HEK293 (cell line): ENCODE measurements at regions not wholly inside any gene's neighbourhood (a gene's known extent, or its start where the extent isn't known, plus 50 kb on each side); places are given as distances from the start of the nearest gene placed in this dataset.

Experiments
- CTCF ChIA-PET: fragments of 350-600 bp; formaldehyde crosslinking; extraction: SDS; loops from one replicate; lab custom pipeline; 2021; ENCODE audit warnings: antibody characterized with exemption; lab: Yijun Ruan, JAX
- POLR2A ChIA-PET: fragments of 300-600 bp; formaldehyde crosslinking; extraction: SDS; loops from one replicate; lab custom pipeline; 2020; ENCODE audit warnings: antibody characterized with exemption, inconsistent platforms; lab: Yijun Ruan, JAX
- H3K27ac ChIP-seq: fragments of 200-500 bp; sonication (Bioruptor generic); 2 replicates; pipeline ENCODE4 v1.5.1; 2014; ENCODE audit warnings: low read depth, low read length, control low read depth, inconsistent platforms; ENCODE audit errors: extremely low read depth
- H3K36me3 ChIP-seq, 2 experiments: fragments of 200-500 bp in 1 of 2; sonication (Bioruptor generic) in 1 of 2; 1 replicate in 1 of 2; 2 replicates in 1 of 2; pipeline ENCODE4 v1.5.1; 2014 to 2017; ENCODE audit warnings: inconsistent platforms in 2 of 2, low read length in 2 of 2; ENCODE audit not compliant: control insufficient read depth in 2 of 2, insufficient read depth in 1 of 2
- H3K4me1 ChIP-seq: fragments of 200-500 bp; sonication (Bioruptor generic); 2 replicates; pipeline ENCODE4 v1.5.1; 2014; ENCODE audit warnings: mild to moderate bottlenecking, low read length, inconsistent platforms; ENCODE audit not compliant: control insufficient read depth, insufficient read depth
- H3K4me3 ChIP-seq: 2 replicates; pipeline ENCODE4 v1.5.1; 2011; ENCODE audit warnings: low read depth, mild to moderate bottlenecking, control low read depth, low read length, moderate library complexity
- H3K9me3 ChIP-seq: fragments of 200-500 bp; sonication (Bioruptor generic); 2 replicates; pipeline ENCODE4 v1.5.1; 2014; ENCODE audit warnings: low read depth, low read length, inconsistent platforms; ENCODE audit not compliant: control insufficient read depth, insufficient read depth
- HOXC10 ChIP-seq: sonication (generic); formaldehyde crosslinking; IDR thresholded peaks from 2 replicates; pipeline ENCODE4 v1.8.1; 2023; ENCODE audit warnings: mild to moderate bottlenecking, missing genetic modification reagents
- KLF7 ChIP-seq: fragments of 450-650 bp; formaldehyde crosslinking; IDR thresholded peaks from 2 replicates; pipeline ENCODE4 v1.5.1; 2016; ENCODE audit warnings: missing biosample characterization, missing genetic modification characterization, borderline replicate concordance
- RBAK ChIP-seq: fragments of 450-650 bp; formaldehyde crosslinking; IDR thresholded peaks from 2 replicates; pipeline ENCODE4 v1.5.1; 2016; ENCODE audit warnings: missing biosample characterization, missing genetic modification characterization
- SETDB1 ChIP-seq: IDR thresholded peaks from one replicate; pipeline ENCODE4 v1.6.1; 2017; ENCODE audit warnings: mild to moderate bottlenecking, low read length, moderate library complexity, mixed read lengths; ENCODE audit not compliant: insufficient read length
- TCF7L2 ChIP-seq: IDR thresholded peaks from 2 replicates; pipeline ENCODE4 v1.6.1; 2011; ENCODE audit warnings: low read depth, mild to moderate bottlenecking, inconsistent platforms, low read length, moderate library complexity, borderline replicate concordance
- ZBTB17 ChIP-seq: fragments of 450-650 bp; formaldehyde crosslinking; IDR thresholded peaks from 2 replicates; pipeline ENCODE4 v1.5.1; 2016; ENCODE audit warnings: missing biosample characterization, missing genetic modification characterization
- ZBTB48 ChIP-seq: fragments of 450-650 bp; formaldehyde crosslinking; IDR thresholded peaks from 2 replicates; pipeline ENCODE4 v1.5.1; 2016; ENCODE audit warnings: missing biosample characterization, missing genetic modification characterization
- ZIC2 ChIP-seq: fragments of 450-650 bp; formaldehyde crosslinking; IDR thresholded peaks from 2 replicates; pipeline ENCODE4 v1.5.1; 2016; ENCODE audit warnings: missing biosample characterization, missing genetic modification characterization
- ZNF214 ChIP-seq: fragments of 450-650 bp; formaldehyde crosslinking; IDR thresholded peaks from 2 replicates; pipeline ENCODE4 v1.5.1; 2017; ENCODE audit warnings: missing biosample characterization, mild to moderate bottlenecking, missing genetic modification characterization, borderline replicate concordance
- ZNF266 ChIP-seq: fragments of 450-650 bp; formaldehyde crosslinking; IDR thresholded peaks from 2 replicates; pipeline ENCODE4 v1.5.1; 2016; ENCODE audit warnings: missing biosample characterization, missing genetic modification characterization, low read depth
- ZNF302 ChIP-seq: fragments of 450-650 bp; formaldehyde crosslinking; IDR thresholded peaks from 2 replicates; pipeline ENCODE4 v1.5.1; 2016; ENCODE audit warnings: missing biosample characterization, missing genetic modification characterization, low read depth
- ZNF324 ChIP-seq: fragments of 450-650 bp; formaldehyde crosslinking; IDR thresholded peaks from 2 replicates; pipeline ENCODE4 v1.5.1; 2016; ENCODE audit warnings: missing biosample characterization, missing genetic modification characterization
- ZNF341 ChIP-seq: fragments of 450-650 bp; formaldehyde crosslinking; IDR thresholded peaks from 2 replicates; pipeline ENCODE4; 2016; ENCODE audit warnings: low read depth, missing biosample characterization, missing genetic modification characterization
- ZNF416 ChIP-seq: fragments of 450-650 bp; formaldehyde crosslinking; IDR thresholded peaks from 2 replicates; pipeline ENCODE4 v1.5.1; 2016; ENCODE audit warnings: missing biosample characterization, missing genetic modification characterization
- ZNF555 ChIP-seq: fragments of 450-650 bp; formaldehyde crosslinking; conservative IDR thresholded peaks from 2 replicates; pipeline ENCODE4 v1.5.1; 2017; ENCODE audit warnings: missing biosample characterization, mild to moderate bottlenecking, missing genetic modification characterization, inconsistent platforms
- ZNF596 ChIP-seq: fragments of 450-650 bp; IDR thresholded peaks from 2 replicates; pipeline ENCODE4 v1.5.0; 2018; ENCODE audit warnings: missing biosample characterization, mild to moderate bottlenecking, missing genetic modification characterization, moderate library complexity
- ZNF600 ChIP-seq: fragments of 450-650 bp; formaldehyde crosslinking; IDR thresholded peaks from 2 replicates; pipeline ENCODE4 v1.5.1; 2016; ENCODE audit warnings: missing biosample characterization, missing genetic modification characterization
- ZNF610 ChIP-seq: fragments of 450-650 bp; formaldehyde crosslinking; IDR thresholded peaks from 2 replicates; pipeline ENCODE4 v1.5.1; 2016; ENCODE audit warnings: missing biosample characterization, missing genetic modification characterization, borderline replicate concordance
- ZNF664 ChIP-seq: fragments of 450-650 bp; formaldehyde crosslinking; IDR thresholded peaks from 2 replicates; pipeline ENCODE4 v1.5.1; 2016; ENCODE audit warnings: missing biosample characterization, missing genetic modification characterization
- ZNF677 ChIP-seq: fragments of 450-650 bp; IDR thresholded peaks from 2 replicates; pipeline ENCODE4 v1.5.0; 2018; ENCODE audit warnings: missing biosample characterization, mild to moderate bottlenecking, missing genetic modification characterization, moderate library complexity
- ZXDB ChIP-seq: fragments of 450-650 bp; formaldehyde crosslinking; IDR thresholded peaks from 2 replicates; pipeline ENCODE4 v1.5.1; 2016; ENCODE audit warnings: missing biosample characterization, missing genetic modification characterization
- TF ChIP-seq, protein P1 (sequence below): fragments of 450-650 bp; formaldehyde crosslinking; IDR thresholded peaks from 2 replicates; pipeline ENCODE4 v1.5.1; 2016; ENCODE audit warnings: missing biosample characterization, missing genetic modification characterization
- TF ChIP-seq, protein P2 (sequence below): fragments of 450-650 bp; formaldehyde crosslinking; IDR thresholded peaks from 2 replicates; pipeline ENCODE4 v1.5.1; 2016; ENCODE audit warnings: missing biosample characterization, missing genetic modification characterization
- TF ChIP-seq, protein P3 (sequence below): fragments of 450-650 bp; formaldehyde crosslinking; IDR thresholded peaks from 2 replicates; pipeline ENCODE4 v1.5.1; 2017; ENCODE audit warnings: missing biosample characterization, missing genetic modification characterization
- TF ChIP-seq, protein P4 (sequence below): fragments of 450-650 bp; formaldehyde crosslinking; optimal IDR thresholded peaks from 2 replicates; pipeline ENCODE3; 2016; ENCODE audit warnings: missing biosample characterization, mild to moderate bottlenecking, missing genetic modification characterization
- TF ChIP-seq, protein P5 (sequence below): fragments of 450-650 bp; formaldehyde crosslinking; IDR thresholded peaks from 2 replicates; pipeline ENCODE4 v1.5.1; 2016; ENCODE audit warnings: missing biosample characterization, missing genetic modification characterization
- TF ChIP-seq, protein P6 (sequence below): fragments of 450-650 bp; formaldehyde crosslinking; IDR thresholded peaks from 2 replicates; pipeline ENCODE4; 2016; ENCODE audit warnings: missing biosample characterization, missing genetic modification characterization
- TF ChIP-seq, protein P7 (sequence below): fragments of 450-650 bp; formaldehyde crosslinking; IDR thresholded peaks from 2 replicates; pipeline ENCODE4 v1.5.1; 2016; ENCODE audit warnings: missing biosample characterization, missing genetic modification characterization

DNA sequence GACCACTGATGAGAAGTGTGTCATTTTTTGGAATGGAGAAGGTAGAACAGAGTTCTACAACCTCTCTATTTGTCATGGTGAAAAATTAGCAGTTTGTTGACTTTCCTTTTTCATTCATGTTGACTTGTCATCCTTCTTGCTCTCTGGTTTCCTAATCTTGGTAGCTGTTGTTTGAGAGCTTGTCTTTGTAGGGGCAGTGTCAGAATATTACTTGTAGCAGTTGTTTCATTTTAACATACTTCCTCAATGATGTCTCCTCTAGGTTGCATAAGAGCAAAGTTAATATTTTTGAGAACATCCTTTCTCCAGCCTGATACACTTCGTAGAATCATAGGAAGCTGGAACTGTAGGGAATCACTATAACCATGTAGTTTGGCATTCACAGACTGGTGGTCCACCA is 368.2 kb upstream of the FANCL start:
- POLR2A ChIA-PET, result no interaction called here
- CTCF ChIA-PET, result no interaction called here
- TF ChIP-seq ZNF610 (tag by site-specific recombination) (no peak), ZIC2 (tag by site-specific recombination) (no peak), ZNF341 (no peak), ZNF302 (tag by site-specific recombination) (no peak), ZNF324 (tag by site-specific recombination) (no peak), ZNF677 (tag by site-specific recombination) (no peak), SETDB1 (no peak), HOXC10 (no peak), KLF7 (no peak), ZNF266 (tag by site-specific recombination) (no peak), RBAK (tag by site-specific recombination) (no peak), ZNF416 (tag by site-specific recombination) (no peak)
- TF ChIP-seq, protein P1, sequence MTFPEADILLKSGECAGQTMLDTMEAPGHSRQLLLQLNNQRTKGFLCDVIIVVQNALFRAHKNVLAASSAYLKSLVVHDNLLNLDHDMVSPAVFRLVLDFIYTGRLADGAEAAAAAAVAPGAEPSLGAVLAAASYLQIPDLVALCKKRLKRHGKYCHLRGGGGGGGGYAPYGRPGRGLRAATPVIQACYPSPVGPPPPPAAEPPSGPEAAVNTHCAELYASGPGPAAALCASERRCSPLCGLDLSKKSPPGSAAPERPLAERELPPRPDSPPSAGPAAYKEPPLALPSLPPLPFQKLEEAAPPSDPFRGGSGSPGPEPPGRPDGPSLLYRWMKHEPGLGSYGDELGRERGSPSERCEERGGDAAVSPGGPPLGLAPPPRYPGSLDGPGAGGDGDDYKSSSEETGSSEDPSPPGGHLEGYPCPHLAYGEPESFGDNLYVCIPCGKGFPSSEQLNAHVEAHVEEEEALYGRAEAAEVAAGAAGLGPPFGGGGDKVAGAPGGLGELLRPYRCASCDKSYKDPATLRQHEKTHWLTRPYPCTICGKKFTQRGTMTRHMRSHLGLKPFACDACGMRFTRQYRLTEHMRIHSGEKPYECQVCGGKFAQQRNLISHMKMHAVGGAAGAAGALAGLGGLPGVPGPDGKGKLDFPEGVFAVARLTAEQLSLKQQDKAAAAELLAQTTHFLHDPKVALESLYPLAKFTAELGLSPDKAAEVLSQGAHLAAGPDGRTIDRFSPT (tag by site-specific recombination), result no peak
- TF ChIP-seq, protein P2, sequence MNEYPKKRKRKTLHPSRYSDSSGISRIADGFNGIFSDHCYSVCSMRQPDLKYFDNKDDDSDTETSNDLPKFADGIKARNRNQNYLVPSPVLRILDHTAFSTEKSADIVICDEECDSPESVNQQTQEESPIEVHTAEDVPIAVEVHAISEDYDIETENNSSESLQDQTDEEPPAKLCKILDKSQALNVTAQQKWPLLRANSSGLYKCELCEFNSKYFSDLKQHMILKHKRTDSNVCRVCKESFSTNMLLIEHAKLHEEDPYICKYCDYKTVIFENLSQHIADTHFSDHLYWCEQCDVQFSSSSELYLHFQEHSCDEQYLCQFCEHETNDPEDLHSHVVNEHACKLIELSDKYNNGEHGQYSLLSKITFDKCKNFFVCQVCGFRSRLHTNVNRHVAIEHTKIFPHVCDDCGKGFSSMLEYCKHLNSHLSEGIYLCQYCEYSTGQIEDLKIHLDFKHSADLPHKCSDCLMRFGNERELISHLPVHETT, result no peak
- H3K4me1 ChIP-seq, result peaks cover 8% of the 10 kb centered on the region; the same call in 1 of the 2 replicates
- no peaks in the 10 kb centered on the region for H3K36me3 ChIP-seq
- H3K4me3 ChIP-seq, result no peak overlapping the region
- H3K27ac ChIP-seq, result no peak overlapping the region
- no peaks in the 10 kb centered on the region for H3K9me3 ChIP-seq

DNA sequence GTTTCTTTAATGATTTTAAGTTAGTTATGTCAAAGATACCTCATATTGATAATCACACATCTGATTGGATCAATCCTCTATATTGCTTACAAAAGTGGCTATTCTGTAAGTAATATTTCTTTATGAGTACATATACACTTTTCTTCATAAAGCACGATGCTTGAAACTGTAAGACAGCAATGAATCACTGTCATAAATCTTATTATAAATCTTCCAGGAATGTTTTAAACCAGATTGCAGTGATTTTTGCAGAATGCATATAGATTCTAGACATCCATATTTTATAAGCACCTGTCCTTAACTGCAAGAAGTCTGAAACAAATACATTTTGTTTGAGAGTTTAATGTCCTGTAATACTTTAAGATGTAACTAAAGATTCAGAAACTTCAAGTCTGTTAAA is 367.0 kb upstream of the FANCL start:
- ChIA-PET CTCF (interaction anchor here (1.3 kb wide), 1 partner anchor 14 kb away, joined by 3 read pairs; no protein-coding TSS in a partner anchor), POLR2A (no interaction called here)
- Histone ChIP-seq H3K4me3 (no peak overlapping the region), H3K9me3 (no peaks in the 10 kb centered on the region), H3K36me3 (no peaks in the 10 kb centered on the region), H3K4me1 (peaks cover 2% of the 10 kb centered on the region; the same call in 1 of the 2 replicates), H3K27ac (no peak overlapping the region)
- no peak for TF ChIP-seq ZNF416 (tag by site-specific recombination)
- TF ChIP-seq ZNF266 (tag by site-specific recombination), result no peak
- no peak for TF ChIP-seq ZNF596 (tag by site-specific recombination)
- TF ChIP-seq, protein P3, sequence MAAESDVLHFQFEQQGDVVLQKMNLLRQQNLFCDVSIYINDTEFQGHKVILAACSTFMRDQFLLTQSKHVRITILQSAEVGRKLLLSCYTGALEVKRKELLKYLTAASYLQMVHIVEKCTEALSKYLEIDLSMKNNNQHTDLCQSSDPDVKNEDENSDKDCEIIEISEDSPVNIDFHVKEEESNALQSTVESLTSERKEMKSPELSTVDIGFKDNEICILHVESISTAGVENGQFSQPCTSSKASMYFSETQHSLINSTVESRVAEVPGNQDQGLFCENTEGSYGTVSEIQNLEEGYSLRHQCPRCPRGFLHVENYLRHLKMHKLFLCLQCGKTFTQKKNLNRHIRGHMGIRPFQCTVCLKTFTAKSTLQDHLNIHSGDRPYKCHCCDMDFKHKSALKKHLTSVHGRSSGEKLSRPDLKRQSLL, result no peak
- TF ChIP-seq ZNF555 (tag by site-specific recombination), result no peak
- TF ChIP-seq, protein P4, sequence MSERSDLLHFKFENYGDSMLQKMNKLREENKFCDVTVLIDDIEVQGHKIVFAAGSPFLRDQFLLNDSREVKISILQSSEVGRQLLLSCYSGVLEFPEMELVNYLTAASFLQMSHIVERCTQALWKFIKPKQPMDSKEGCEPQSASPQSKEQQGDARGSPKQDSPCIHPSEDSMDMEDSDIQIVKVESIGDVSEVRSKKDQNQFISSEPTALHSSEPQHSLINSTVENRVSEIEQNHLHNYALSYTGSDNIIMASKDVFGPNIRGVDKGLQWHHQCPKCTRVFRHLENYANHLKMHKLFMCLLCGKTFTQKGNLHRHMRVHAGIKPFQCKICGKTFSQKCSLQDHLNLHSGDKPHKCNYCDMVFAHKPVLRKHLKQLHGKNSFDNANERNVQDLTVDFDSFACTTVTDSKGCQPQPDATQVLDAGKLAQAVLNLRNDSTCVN (tag by site-specific recombination), result no peak
- TF ChIP-seq KLF7, result no peak
- no peak for TF ChIP-seq ZNF214 (tag by site-specific recombination)
- TF ChIP-seq, protein P5, sequence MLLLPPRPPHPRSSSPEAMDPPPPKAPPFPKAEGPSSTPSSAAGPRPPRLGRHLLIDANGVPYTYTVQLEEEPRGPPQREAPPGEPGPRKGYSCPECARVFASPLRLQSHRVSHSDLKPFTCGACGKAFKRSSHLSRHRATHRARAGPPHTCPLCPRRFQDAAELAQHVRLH (tag by site-specific recombination), result no peak
- no peak for TF ChIP-seq ZNF664 (tag by site-specific recombination)
- TF ChIP-seq, protein P6, sequence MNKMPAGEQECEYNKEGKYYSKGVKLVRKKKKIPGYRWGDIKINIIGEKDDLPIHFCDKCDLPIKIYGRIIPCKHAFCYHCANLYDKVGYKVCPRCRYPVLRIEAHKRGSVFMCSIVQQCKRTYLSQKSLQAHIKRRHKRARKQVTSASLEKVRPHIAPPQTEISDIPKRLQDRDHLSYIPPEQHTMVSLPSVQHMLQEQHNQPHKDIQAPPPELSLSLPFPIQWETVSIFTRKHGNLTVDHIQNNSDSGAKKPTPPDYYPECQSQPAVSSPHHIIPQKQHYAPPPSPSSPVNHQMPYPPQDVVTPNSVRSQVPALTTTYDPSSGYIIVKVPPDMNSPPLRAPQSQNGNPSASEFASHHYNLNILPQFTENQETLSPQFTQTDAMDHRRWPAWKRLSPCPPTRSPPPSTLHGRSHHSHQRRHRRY (tag by site-specific recombination), result no peak
- no peak for TF ChIP-seq ZXDB (tag by site-specific recombination)
- no peak for TF ChIP-seq ZBTB17 (tag by site-specific recombination)
- TF ChIP-seq ZBTB48 (tag by site-specific recombination), result no peak
- TF ChIP-seq, protein P7, sequence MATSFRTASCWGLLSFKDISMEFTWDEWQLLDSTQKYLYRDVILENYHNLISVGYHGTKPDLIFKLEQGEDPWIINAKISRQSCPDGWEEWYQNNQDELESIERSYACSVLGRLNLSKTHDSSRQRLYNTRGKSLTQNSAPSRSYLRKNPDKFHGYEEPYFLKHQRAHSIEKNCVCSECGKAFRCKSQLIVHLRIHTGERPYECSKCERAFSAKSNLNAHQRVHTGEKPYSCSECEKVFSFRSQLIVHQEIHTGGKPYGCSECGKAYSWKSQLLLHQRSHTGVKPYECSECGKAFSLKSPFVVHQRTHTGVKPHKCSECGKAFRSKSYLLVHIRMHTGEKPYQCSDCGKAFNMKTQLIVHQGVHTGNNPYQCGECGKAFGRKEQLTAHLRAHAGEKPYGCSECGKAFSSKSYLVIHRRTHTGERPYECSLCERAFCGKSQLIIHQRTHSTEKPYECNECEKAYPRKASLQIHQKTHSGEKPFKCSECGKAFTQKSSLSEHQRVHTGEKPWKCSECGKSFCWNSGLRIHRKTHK (tag by site-specific recombination), result no peak
- TF ChIP-seq TCF7L2, result no peak
- no peak for TF ChIP-seq ZNF600 (tag by site-specific recombination)
